GM12865 (cell line): ENCODE measurements at regions not wholly inside any gene's neighbourhood (a gene's known extent, or its start where the extent isn't known, plus 50 kb on each side); places are given as distances from the start of the nearest gene placed in this dataset.

Experiments used
- DNase-seq: peaks from one replicate; pipeline ENCODE4 v3.0.0; 2010; ENCODE audit warnings: low read depth
- H3K4me3 ChIP-seq: 2 replicates; pipeline ENCODE4 v1.5.1; 2011; ENCODE audit warnings: mild to moderate bottlenecking, low read depth, low read length, control low read depth
- CTCF ChIP-seq: IDR thresholded peaks from 2 replicates; pipeline ENCODE4 v1.5.1; 2011; ENCODE audit warnings: low read length, control low read depth, low read depth, inconsistent platforms; ENCODE audit not compliant: insufficient read depth; ENCODE audit errors: missing control alignments

GRCh38 chr14:45705940-45706534 is 453.0 kb upstream of the MIS18BP1 start:
- H3K4me3 ChIP-seq, result no peak overlapping the region
- no peak for DNase-seq
- TF ChIP-seq CTCF, result no peak

- no peak for DNase-seq
- H3K4me3 ChIP-seq, result no peak overlapping the region
- no peak for TF ChIP-seq CTCF
Observed at GRCh38 chr14:45699471-45699870, 446.5 kb upstream of the MIS18BP1 start.

- no peak overlapping the region for H3K4me3 ChIP-seq
- no peak for DNase-seq
- no peak for TF ChIP-seq CTCF
Observed at GRCh38 chr14:45698462-45699134, 445.6 kb upstream of the MIS18BP1 start.

GRCh38 chr14:45686771-45687170 is 433.8 kb upstream of the MIS18BP1 start:
- no peak for TF ChIP-seq CTCF
- no peak overlapping the region for H3K4me3 ChIP-seq
- DNase-seq, result no peak

GRCh38 chr14:45680531-45680930 is 427.5 kb upstream of the MIS18BP1 start:
- no peak for TF ChIP-seq CTCF
- no peak overlapping the region for H3K4me3 ChIP-seq
- no peak for DNase-seq

GRCh38 chr14:45679853-45680252 is 426.9 kb upstream of the MIS18BP1 start:
- no peak for DNase-seq

More at GRCh38 chr14:45679853-45680252, 426.9 kb upstream of the MIS18BP1 start:
- TF ChIP-seq CTCF, result no peak
- H3K4me3 ChIP-seq, result no peak overlapping the region
